GM12872 (cell line): ENCODE measurements at regions not wholly inside any gene's neighbourhood (a gene's known extent, or its start where the extent isn't known, plus 50 kb on each side); places are given as distances from the start of the nearest gene placed in this dataset.

ENCODE experiments used
- TF ChIP-seq, protein P1 (sequence below): IDR thresholded peaks from 3 replicates; pipeline ENCODE4 v1.5.1; 2011; ENCODE audit warnings: low read depth, mild to moderate bottlenecking, low read length, moderate library complexity; ENCODE audit not compliant: insufficient read depth

DNA sequence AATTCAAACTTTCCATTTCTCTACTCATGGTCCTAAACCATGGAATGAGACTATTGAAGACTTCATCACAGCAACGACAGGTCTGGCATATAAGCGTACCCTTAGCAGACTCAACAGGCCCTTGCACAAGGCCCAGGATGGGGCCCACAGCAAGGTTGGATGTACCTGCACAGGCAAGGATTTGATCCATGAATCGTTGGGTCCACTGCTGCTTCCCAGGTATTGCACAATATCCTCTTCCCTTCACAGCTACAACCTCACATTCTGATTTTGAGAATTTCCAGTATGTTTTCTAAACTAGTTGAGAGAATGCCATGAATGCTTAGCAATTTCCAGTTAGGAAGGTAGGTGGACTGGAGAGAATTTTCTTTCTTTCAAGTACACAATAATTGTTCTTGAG is 515.8 kb downstream of the SUCLG1 start:
- TF ChIP-seq, protein P1, sequence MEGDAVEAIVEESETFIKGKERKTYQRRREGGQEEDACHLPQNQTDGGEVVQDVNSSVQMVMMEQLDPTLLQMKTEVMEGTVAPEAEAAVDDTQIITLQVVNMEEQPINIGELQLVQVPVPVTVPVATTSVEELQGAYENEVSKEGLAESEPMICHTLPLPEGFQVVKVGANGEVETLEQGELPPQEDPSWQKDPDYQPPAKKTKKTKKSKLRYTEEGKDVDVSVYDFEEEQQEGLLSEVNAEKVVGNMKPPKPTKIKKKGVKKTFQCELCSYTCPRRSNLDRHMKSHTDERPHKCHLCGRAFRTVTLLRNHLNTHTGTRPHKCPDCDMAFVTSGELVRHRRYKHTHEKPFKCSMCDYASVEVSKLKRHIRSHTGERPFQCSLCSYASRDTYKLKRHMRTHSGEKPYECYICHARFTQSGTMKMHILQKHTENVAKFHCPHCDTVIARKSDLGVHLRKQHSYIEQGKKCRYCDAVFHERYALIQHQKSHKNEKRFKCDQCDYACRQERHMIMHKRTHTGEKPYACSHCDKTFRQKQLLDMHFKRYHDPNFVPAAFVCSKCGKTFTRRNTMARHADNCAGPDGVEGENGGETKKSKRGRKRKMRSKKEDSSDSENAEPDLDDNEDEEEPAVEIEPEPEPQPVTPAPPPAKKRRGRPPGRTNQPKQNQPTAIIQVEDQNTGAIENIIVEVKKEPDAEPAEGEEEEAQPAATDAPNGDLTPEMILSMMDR: no peak

DNA sequence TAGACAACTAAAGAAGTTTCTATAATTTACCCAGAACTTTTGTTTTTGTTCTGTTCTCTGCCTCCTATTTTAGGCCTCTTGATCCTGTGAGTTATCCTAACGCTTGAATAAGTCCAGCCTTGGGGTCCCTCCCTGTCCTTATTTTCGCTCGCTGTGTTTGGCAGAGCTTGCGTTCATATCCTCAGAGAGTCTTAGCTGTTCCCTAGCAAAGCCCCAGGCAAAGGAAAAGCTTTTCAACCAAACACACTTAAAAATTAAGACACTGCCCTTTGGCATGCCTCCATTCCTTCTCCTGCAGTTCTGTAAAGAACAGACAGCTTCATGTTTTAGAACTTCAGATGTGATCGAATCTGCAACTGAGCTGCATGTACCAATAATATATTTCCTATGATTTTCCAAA is 517.2 kb downstream of the SUCLG1 start:
- TF ChIP-seq, protein P1: no peak

DNA sequence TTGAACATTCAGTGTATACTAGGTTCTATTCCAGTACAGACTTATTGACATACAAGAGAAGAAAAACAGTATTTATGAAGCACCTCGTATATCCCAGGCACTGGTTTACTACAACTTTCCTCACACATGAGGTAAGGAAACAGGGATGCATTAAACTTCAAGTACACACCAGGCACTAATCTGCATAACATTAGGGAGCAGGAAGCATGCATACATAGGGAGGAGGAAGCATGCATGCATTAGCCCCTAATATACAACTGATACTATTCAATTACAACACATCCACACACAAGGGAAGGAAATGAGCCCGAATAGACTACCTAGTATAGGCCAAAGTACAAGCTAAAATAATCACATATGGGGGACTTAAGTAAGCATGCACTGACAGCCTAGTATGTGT is 525.3 kb downstream of the SUCLG1 start:
- TF ChIP-seq, protein P1: no peak

DNA sequence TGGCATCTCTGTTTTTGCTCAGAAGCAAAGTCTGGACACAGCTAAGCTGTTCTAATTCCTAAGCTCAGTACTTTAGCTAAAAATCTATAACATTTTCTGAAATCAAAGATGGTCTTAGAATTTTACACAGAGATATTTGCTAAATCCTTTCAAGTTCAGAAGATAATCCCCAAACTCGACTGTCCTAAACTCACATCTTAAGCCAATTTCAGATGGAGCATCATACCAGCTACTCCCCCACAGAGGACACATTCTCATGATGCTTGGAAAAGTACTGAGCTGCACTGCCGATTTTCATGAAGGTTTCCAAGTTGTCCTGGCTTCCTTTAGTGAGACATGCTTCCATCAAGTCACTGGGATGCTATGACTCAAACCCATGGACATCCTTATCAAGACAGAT is 535.5 kb downstream of the SUCLG1 start:
- TF ChIP-seq, protein P1: no peak

DNA sequence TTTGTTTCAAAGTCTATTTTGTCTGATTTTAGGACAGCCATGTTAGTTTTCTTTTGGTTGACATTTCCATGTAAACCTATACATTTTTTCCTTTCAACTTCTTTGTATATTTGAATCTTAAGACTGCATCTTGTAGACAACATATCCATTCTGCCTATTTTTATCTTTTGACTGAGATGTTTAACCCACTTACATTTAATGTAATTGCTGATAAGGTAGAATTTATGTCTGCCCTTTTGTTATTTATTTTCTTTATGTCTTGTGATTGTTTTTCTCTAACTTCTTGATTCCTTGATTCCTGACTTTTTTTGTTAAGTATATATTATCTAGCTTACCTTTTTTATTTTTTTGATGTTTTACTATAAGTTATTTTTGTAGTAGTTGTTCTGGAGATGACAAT is 542.5 kb downstream of the SUCLG1 start:
- TF ChIP-seq, protein P1: no peak

DNA sequence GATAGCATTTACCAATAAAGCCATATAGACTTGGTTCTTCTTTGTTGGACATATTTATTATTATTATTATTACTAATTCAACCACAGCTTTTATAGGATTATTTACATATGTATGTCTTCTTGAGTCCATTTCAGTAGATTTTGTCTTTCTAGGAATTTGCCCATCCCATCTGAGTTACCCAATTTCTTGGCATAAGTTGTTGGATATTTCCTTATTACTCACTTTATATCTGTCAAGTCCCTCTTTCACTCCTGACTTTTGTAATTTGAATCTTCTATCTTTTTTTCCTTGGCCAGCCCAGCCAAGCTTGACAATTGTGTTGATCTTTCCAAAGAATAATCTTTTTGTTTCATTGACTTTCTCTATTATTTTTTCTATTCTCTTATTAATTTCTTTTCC is 543.7 kb downstream of the SUCLG1 start:
- TF ChIP-seq, protein P1: no peak

DNA sequence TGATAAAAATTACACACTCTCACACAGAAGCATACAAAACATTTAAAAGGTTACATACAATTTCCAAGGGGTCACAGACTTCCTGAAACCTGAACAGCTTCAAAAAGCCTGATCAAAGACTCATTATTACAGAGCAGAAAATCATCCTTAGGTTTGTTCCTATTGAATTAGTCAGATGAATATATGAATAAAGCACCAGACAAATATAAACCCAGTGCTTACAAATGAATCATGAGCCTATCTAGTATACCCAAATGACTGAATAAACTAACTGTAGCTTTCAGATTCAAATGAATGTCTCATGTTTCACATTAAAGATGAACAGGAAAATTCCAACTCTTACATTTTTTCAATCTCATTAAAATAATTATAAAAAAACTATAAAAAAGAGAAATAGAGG is 550.3 kb downstream of the SUCLG1 start:
- TF ChIP-seq, protein P1: no peak

DNA sequence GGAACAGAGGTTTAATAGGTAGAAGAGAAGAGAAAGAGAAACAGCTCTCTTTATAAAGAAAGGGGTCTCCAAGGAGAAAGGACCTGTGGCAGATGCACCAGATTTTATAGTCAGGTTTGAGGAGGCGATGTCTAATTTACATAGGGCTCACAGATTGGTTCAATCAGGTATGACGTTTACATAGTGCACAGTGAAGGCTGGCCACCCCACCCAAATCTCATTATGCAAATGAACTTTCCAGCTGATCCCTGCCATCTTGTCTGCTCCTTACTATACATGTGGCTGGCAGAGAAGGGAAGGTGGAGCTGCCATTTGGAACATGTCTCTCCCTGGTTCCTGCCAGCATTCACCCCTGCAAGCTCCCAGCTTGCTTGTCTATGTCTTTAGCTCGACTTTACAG is 557.8 kb downstream of the SUCLG1 start:
- TF ChIP-seq, protein P1: no peak
